Esophagus squamous epithelium (tissue), 4 donors: ENCODE measurements at regions not wholly inside any gene's neighbourhood (a gene's known extent, or its start where the extent isn't known, plus 50 kb on each side); places are given as distances from the start of the nearest gene placed in this dataset.

Experiments
- POLR2A ChIP-seq, 4 donors: fragments of 450-650 bp; IDR thresholded peaks; one replicate each; pipeline ENCODE4 v1.6.1; 2017; ENCODE audit warnings: antibody characterized with exemption in 4 of 4, mild to moderate bottlenecking in 4 of 4, moderate library complexity in 3 of 4
- TF ChIP-seq, protein P1 (sequence below), 6 experiments: fragments of 450-650 bp in 4 of 6; fragments of 200-600 bp in 2 of 6; sonication (generic) in 2 of 6; IDR thresholded peaks; one replicate each; pipeline ENCODE4 v1.5.1; 2016 to 2019; ENCODE audit warnings: antibody characterized with exemption in 6 of 6, mild to moderate bottlenecking in 4 of 6, moderate library complexity in 4 of 6

- TF ChIP-seq, protein P1, sequence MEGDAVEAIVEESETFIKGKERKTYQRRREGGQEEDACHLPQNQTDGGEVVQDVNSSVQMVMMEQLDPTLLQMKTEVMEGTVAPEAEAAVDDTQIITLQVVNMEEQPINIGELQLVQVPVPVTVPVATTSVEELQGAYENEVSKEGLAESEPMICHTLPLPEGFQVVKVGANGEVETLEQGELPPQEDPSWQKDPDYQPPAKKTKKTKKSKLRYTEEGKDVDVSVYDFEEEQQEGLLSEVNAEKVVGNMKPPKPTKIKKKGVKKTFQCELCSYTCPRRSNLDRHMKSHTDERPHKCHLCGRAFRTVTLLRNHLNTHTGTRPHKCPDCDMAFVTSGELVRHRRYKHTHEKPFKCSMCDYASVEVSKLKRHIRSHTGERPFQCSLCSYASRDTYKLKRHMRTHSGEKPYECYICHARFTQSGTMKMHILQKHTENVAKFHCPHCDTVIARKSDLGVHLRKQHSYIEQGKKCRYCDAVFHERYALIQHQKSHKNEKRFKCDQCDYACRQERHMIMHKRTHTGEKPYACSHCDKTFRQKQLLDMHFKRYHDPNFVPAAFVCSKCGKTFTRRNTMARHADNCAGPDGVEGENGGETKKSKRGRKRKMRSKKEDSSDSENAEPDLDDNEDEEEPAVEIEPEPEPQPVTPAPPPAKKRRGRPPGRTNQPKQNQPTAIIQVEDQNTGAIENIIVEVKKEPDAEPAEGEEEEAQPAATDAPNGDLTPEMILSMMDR (IDR thresholded peaks at IDR 0.05) = no peak
- no peak for TF ChIP-seq POLR2A (IDR thresholded peaks at IDR 0.05)
Observed at GRCh38 chr1:29833581-29833980, 597.3 kb downstream of the PTPRU start.
